ENCODE measurements at regions not wholly inside any gene's neighbourhood (a gene's known extent, or its start where the extent isn't known, plus 50 kb on each side); places are given as distances from the start of the nearest gene placed in this dataset.

DNA sequence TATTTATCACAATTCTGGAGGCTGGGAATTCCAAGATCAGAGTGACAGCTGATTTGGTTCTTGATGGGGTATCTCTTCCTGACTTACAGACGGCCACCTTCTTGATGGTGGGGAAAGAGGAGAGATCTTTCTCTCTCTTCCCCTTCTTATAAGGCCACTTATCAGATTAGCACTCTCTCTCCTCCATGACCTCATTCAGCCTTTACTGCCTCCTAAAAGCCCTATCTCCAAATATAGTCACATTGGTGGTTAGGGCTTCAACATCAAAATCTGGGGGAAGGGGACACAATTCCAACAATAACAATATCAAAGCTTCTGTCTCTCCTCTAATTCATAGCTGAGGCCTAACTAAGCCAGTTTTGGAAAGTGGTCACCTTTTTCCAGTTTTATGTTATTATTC lies 91.7 kb upstream of the MBNL1 start:
- H3K36me3 ChIP-seq, result no peaks in the 10 kb centered on the region
- no peaks in the 10 kb centered on the region for H3K27me3 ChIP-seq (replicated peaks; ENCODE audit: insufficient read depth)
- whole genome bisulfite sequencing, result 86% methylated on average over 1 of the region's 1 CpG
- H3K27ac ChIP-seq, result no peak overlapping the region
- TF ChIP-seq POLR2AphosphoS5 (IDR thresholded peaks at IDR 0.05) (no peak), POLR2A (IDR thresholded peaks at IDR 0.05) (no peak)
- TF ChIP-seq, protein P1, sequence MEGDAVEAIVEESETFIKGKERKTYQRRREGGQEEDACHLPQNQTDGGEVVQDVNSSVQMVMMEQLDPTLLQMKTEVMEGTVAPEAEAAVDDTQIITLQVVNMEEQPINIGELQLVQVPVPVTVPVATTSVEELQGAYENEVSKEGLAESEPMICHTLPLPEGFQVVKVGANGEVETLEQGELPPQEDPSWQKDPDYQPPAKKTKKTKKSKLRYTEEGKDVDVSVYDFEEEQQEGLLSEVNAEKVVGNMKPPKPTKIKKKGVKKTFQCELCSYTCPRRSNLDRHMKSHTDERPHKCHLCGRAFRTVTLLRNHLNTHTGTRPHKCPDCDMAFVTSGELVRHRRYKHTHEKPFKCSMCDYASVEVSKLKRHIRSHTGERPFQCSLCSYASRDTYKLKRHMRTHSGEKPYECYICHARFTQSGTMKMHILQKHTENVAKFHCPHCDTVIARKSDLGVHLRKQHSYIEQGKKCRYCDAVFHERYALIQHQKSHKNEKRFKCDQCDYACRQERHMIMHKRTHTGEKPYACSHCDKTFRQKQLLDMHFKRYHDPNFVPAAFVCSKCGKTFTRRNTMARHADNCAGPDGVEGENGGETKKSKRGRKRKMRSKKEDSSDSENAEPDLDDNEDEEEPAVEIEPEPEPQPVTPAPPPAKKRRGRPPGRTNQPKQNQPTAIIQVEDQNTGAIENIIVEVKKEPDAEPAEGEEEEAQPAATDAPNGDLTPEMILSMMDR (IDR thresholded peaks at IDR 0.05), result no peak
- intact Hi-C loops (cut with DNase I), result no loop called here
- DNase-seq (ENCODE audit: low spot score), result no peak
- no peak overlapping the region for H3K4me3 ChIP-seq
- H3K4me1 ChIP-seq (replicated peaks), result no peaks in the 10 kb centered on the region
- no peaks in the 10 kb centered on the region for H3K9me3 ChIP-seq

DNA sequence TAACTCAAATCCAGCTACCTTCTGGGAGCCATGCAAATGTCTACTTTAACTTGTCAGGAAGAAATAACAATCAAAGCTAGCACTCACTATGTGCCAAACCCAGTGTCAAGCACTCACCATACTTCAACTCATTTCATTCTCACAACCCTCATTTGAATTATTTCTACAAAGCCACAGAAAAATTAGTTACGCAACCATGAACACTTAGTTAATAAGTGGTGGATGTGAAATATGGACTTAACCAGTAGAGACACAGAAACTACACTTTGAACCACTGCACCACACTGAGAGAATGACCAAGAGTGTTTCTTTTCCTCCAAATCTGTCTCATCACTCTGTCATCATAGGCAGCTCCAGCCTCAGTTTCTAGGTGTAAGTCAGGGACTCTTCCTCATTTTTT lies 91.0 kb upstream of the MBNL1 start:
- Histone ChIP-seq H3K4me1 (replicated peaks) (no peaks in the 10 kb centered on the region), H3K36me3 (no peaks in the 10 kb centered on the region), H3K4me3 (no peak overlapping the region), H3K9me3 (no peaks in the 10 kb centered on the region), H3K27me3 (replicated peaks; ENCODE audit: insufficient read depth) (no peaks in the 10 kb centered on the region), H3K27ac (no peak overlapping the region)
- DNase-seq (ENCODE audit: low spot score), result no peak
- WGBS, result 94% methylated on average over 1 of the region's 1 CpG
- TF ChIP-seq, protein P1 (IDR thresholded peaks at IDR 0.05), result no peak
- TF ChIP-seq POLR2A (IDR thresholded peaks at IDR 0.05), result no peak
- TF ChIP-seq POLR2AphosphoS5 (IDR thresholded peaks at IDR 0.05), result no peak
- intact Hi-C loops (cut with DNase I), result no loop called here

DNA sequence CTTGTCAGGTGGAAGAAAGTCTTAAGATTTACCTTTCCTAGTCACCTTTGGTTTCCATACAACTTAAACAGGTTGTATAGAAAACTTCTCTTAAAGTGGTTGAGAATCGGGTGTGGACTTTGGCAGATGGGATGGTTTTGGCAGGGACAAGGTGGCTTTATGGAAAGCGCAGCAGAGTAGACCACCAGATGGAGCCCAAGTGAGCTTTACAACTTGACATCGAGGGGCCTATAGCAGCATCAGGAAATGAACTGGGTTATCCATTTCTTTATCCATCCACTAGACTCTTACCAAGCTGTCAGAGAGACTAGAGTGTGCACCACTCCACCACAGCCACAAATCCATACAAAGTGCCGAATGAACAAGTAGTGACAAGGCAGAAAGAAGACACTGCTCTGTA lies 85.3 kb upstream of the MBNL1 start:
- Histone ChIP-seq H3K27ac (no peak overlapping the region), H3K36me3 (no peaks in the 10 kb centered on the region), H3K9me3 (no peaks in the 10 kb centered on the region), H3K4me1 (replicated peaks) (no peaks in the 10 kb centered on the region), H3K27me3 (replicated peaks; ENCODE audit: insufficient read depth) (no peaks in the 10 kb centered on the region), H3K4me3 (no peak overlapping the region)
- no peak for DNase-seq (ENCODE audit: low spot score)
- intact Hi-C loops (cut with DNase I), result loop anchor here (10.0 kb wide), 1 partner anchor 271 kb away; no protein-coding TSS in a partner anchor
- 60% methylated on average over 4 of the region's 4 CpGs for WGBS
- no peak for TF ChIP-seq POLR2AphosphoS5 (IDR thresholded peaks at IDR 0.05)
- TF ChIP-seq, protein P1 (IDR thresholded peaks at IDR 0.05), result peak in 1 of 4 experiments; percentile 31

DNA sequence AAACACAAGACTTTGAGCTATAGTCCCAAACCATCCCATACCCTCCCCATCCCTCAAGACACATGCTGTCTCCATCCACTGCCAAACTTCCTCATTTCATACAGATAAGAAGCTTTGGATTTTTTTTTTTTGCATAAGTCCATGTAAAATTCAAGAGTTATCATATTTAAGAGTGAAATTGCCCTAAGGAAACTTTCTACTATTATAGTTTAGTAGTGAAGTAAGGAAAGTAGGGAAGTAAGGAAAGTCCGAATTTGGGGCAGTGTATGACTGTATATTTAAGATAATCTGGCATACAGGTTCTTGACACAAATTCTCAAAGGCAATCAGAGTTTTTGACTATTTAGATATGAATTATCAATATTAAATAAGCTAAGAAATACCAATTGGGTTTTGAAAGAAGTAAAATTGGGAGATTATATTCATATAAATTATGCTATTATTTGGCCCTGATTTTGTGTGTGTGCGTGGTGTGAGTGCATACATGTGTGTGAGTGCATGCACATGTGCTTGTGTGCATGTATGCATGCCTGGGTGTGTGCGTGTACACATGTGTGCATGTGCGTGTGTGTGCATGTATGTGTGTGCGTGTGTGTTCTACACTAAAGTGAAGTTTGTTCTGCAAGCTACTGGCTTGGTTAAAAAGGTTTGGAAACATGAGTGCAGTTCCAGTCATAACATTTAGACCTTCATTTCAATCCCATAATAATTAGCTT lies 83.6 kb upstream of the MBNL1 start:
- DNase-seq (ENCODE audit: low spot score), result no peak
- H3K36me3 ChIP-seq, result no peaks in the 10 kb centered on the region
- intact Hi-C loops (cut with DNase I), result loop anchor here (10.0 kb wide), 1 partner anchor 270 kb away; no protein-coding TSS in a partner anchor
- H3K27ac ChIP-seq, result no peak overlapping the region
- 96% methylated on average over 5 of the region's 5 CpGs for WGBS
- no peaks in the 10 kb centered on the region for H3K4me1 ChIP-seq (replicated peaks)
- no peaks in the 10 kb centered on the region for H3K9me3 ChIP-seq
- H3K27me3 ChIP-seq (replicated peaks; ENCODE audit: insufficient read depth), result no peaks in the 10 kb centered on the region
- no peak overlapping the region for H3K4me3 ChIP-seq
- TF ChIP-seq POLR2AphosphoS5 (IDR thresholded peaks at IDR 0.05) (no peak), POLR2A (IDR thresholded peaks at IDR 0.05) (no peak)
- TF ChIP-seq, protein P1 (IDR thresholded peaks at IDR 0.05), result no peak

Measured in prostate gland (tissue), 2 donors.